ENCODE measurements at regions not wholly inside any gene's neighbourhood (a gene's known extent, or its start where the extent isn't known, plus 50 kb on each side); places are given as distances from the start of the nearest gene placed in this dataset.

DNA sequence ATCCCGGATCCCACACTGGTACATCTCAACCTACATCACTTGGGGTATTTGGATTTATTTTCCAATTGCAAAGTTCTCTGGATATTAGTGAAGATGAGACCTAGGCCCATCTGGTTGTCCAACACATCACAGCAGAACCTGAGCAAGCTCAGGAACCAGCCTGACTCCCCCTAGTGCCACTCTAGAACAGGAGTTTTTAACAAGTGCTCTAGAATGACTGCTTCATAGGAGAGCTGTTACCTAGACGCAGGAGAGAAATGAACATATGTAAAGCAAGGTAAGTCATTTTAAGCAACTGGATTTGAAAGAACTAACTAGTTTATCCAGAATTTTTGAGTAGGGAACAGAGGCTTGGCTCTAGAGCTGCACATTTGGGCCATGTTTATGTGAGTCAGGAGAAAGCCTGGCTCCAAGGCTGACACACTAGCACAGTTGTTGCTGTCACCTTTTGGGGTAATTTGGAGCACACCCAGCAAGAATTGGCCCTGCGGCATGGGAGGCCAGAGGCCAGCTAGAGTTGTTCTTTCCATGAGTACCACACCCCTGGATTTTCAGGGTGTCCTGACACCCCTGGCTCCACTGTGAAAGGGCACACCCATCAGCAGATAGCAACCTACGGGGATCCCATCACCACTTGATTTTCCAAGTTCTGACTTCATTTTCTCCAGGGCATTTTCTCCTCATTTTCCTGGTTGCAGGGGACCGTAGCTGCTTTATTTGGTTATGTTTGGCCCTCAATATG lies 110.9 kb upstream of the LPAR1 start:
- Histone ChIP-seq H3K9me3 (no peaks in the 10 kb centered on the region), H3K27me3 (ENCODE audit: low read depth) (0 out of 2 replicates have a peak, but pooled peaks cover 2% of the 10 kb centered on the region), H3K4me1 (no peaks in the 10 kb centered on the region), H3K4me3 (no peak overlapping the region), H3K36me3 (replicated peaks) (no peaks in the 10 kb centered on the region)
- in situ Hi-C loops (cut with MboI; ENCODE audit: low sequenced_read_pairs): no loop called here
- DNase-seq (ENCODE audit: low spot score in 2 of 2): no peak

DNA sequence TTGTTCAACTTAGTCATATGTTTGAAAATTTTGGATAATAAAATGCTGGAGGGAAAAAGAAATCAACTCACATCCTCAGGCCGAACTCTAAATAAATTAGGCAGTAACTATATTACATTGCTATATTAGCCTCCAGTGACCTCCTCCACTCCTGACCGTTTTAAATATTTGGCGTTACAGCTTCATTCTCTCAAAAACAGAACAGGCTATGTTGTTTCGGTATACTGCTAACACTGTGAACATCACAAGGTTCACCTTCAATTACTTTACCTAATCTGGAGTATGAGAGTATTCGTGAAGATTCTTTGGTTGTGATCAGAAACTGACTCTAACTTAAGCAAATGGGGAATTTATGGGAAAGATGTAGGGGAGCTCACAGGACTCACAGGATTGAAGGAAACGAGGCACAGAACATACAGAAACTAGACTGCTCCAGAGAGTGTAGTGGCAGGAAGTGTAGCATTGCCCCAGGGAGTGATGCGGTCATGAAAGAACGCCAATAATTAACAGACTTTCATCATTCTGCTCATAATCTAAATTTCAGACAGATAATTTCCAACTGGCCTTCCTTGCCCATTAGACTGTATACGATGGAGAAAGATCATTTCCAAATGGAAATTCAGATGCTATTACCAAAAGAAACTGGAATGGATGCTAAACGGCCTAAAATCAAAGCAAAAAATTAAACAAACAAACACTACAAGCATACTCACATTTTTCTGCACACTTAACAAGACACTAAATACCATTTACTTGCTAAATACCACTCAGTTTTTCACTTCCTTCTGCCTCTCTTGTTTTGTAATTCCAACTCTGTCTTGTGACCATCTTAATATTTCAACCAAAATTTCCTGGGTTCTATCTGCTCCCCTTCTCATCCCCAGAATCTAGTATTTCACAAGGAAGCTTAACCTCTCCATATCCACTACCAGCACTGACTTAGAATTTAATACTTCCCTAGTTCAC lies 110.1 kb upstream of the LPAR1 start:
- Histone ChIP-seq H3K36me3 (replicated peaks) (no peaks in the 10 kb centered on the region), H3K4me1 (no peaks in the 10 kb centered on the region), H3K27me3 (ENCODE audit: low read depth) (0 out of 2 replicates have a peak, but pooled peaks cover 2% of the 10 kb centered on the region), H3K4me3 (no peak overlapping the region), H3K9me3 (no peaks in the 10 kb centered on the region)
- in situ Hi-C loops (cut with MboI; ENCODE audit: low sequenced_read_pairs): no loop called here
- DNase-seq (ENCODE audit: low spot score in 2 of 2): no peak

DNA sequence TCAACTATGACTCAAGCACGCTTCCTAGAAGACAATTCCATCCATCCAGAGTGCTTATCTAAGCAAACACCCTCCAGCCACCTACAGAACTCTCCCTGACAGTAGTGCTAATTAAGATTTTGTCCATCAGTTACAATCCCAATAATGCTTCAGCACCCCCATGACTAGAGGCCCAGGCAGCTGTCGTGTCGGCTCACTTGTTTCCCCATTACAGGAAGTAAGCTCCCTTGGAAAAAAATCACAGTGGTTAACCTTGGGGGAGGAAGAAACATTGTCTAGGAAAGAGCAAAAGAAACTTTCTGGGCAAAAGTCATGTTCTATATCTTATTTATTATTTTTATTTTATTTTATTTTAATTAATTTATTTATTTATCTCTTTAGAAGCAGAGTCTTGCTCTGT lies 108.8 kb upstream of the LPAR1 start:
- Histone ChIP-seq H3K9me3 (no peaks in the 10 kb centered on the region), H3K36me3 (replicated peaks) (no peaks in the 10 kb centered on the region), H3K27me3 (ENCODE audit: low read depth) (0 out of 2 replicates have a peak, but pooled peaks cover 2% of the 10 kb centered on the region), H3K4me1 (no peaks in the 10 kb centered on the region), H3K4me3 (no peak overlapping the region)
- DNase-seq (ENCODE audit: low spot score in 2 of 2): no peak
- in situ Hi-C loops (cut with MboI; ENCODE audit: low sequenced_read_pairs): no loop called here

DNA sequence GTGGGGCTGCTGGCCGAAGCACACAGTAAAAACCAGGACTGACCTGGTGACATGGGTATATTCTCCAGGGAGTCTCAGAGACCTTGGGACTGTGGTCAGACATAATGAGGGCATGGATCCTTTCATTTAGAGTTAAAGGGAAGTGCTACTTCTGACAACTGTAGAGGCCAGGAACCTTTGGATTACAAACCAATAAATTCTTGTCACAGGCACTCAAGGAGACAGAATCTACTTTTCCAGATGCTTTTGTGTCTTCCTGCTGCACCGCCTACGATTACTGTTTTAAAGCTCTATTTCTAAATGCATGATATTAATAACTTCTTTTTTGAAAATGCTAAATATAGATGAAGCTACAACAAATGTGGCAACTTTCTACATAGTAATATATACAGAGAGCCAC lies 106.5 kb upstream of the LPAR1 start:
- no peak for DNase-seq (ENCODE audit: low spot score in 2 of 2)
- Histone ChIP-seq H3K36me3 (replicated peaks) (no peaks in the 10 kb centered on the region), H3K9me3 (no peaks in the 10 kb centered on the region), H3K4me1 (no peaks in the 10 kb centered on the region), H3K27me3 (ENCODE audit: low read depth) (0 out of 2 replicates have a peak, but pooled peaks cover 2% of the 10 kb centered on the region), H3K4me3 (no peak overlapping the region)
- in situ Hi-C loops (cut with MboI; ENCODE audit: low sequenced_read_pairs): no loop called here

- H3K36me3 ChIP-seq (replicated peaks): no peaks in the 10 kb centered on the region
- no peak overlapping the region for H3K4me3 ChIP-seq
- in situ Hi-C loops (cut with MboI; ENCODE audit: low sequenced_read_pairs): no loop called here
- DNase-seq (ENCODE audit: low spot score in 2 of 2): no peak
- H3K9me3 ChIP-seq: no peaks in the 10 kb centered on the region
- H3K4me1 ChIP-seq: no peaks in the 10 kb centered on the region
- H3K27me3 ChIP-seq (ENCODE audit: low read depth): no peaks in the 10 kb centered on the region
These were observed 97.9 kb upstream of the LPAR1 start for GRCh38 chr9:111136180-111136579.

DNA sequence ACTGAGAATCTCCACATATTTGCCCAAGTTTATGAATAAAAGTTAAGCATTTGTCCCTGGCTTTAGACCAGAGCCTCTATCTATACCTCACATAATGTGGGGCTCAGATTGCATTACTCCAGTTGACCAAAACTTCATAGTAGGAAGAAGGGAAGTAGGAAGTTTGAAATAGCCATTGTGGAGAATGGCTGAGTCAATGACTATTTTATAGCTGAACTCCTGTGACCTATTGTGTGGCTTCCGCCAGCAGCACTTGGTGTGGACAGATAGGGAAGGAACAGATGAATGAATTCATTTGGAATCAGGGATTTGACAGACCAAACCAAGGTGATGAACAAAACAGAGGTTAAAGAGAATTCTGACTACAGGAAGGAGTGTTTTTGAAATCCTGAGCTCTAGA lies 92.9 kb upstream of the LPAR1 start:
- H3K4me3 ChIP-seq: no peak overlapping the region
- in situ Hi-C loops (cut with MboI; ENCODE audit: low sequenced_read_pairs): no loop called here
- no peak for DNase-seq (ENCODE audit: low spot score in 2 of 2)
- H3K36me3 ChIP-seq (replicated peaks): no peaks in the 10 kb centered on the region
- H3K4me1 ChIP-seq: no peaks in the 10 kb centered on the region
- no peaks in the 10 kb centered on the region for H3K27me3 ChIP-seq (ENCODE audit: low read depth)
- no peaks in the 10 kb centered on the region for H3K9me3 ChIP-seq

- DNase-seq (ENCODE audit: low spot score in 2 of 2): no peak
- in situ Hi-C loops (cut with MboI; ENCODE audit: low sequenced_read_pairs): no loop called here
- Histone ChIP-seq H3K4me3 (no peak overlapping the region), H3K4me1 (no peaks in the 10 kb centered on the region), H3K36me3 (replicated peaks) (no peaks in the 10 kb centered on the region), H3K9me3 (no peaks in the 10 kb centered on the region), H3K27me3 (ENCODE audit: low read depth) (no peaks in the 10 kb centered on the region)
These were observed 82.3 kb upstream of the LPAR1 start for GRCh38 chr9:111120526-111120925.

DNA sequence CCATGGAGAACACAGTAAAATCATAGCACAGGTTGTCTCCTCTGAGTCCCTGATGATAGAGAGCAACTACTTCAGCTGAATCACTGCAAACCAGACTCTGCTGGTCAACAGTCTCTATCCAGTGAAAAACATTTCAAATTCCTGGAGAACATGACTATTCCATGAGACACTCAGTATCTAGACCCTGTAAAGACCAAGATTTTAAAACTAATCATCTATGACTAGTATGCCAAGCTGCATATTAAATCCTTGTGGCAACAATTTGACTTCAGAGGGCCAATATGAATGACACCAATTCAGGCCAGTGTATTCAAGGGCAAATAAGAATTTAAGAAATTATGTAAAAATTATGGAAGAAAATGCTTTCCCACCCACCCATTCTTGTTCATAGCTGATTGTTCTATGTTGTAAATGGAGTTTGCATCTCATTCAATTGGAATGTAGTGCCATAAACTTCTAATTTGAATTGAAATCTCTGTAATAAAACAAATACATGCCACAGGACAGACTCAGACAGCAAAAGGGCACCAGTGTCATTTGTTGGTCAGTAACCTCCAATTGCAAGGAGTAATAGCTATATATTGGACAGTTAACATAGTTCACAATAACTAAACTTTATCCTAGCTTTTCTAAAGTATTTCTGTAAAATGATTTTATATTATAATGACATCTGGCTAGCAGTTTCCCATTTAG lies 80.1 kb upstream of the LPAR1 start:
- Histone ChIP-seq H3K4me1 (no peaks in the 10 kb centered on the region), H3K4me3 (no peak overlapping the region), H3K9me3 (no peaks in the 10 kb centered on the region), H3K27me3 (ENCODE audit: low read depth) (no peaks in the 10 kb centered on the region), H3K36me3 (replicated peaks) (no peaks in the 10 kb centered on the region)
- no peak for DNase-seq (ENCODE audit: low spot score in 2 of 2)
- in situ Hi-C loops (cut with MboI; ENCODE audit: low sequenced_read_pairs): no loop called here

DNA sequence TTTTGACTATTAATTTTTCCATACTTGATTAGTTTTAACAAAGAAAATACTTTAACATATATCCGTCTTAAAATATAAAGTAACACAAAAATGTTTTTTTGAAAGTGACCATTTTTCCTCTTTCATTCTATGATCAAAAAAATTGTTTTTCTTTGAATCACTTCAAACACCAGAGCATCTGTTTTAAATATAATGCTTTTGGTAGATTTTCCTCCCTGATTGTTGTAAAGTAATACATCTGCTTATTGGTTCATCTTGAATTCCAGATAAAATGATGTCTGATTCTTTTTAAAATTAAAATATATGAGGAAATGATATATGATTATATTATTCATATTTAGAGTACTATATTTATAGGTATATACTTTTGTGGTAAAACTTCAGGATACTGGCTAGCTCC lies 76.2 kb upstream of the LPAR1 start:
- Histone ChIP-seq H3K9me3 (no peaks in the 10 kb centered on the region), H3K4me1 (no peaks in the 10 kb centered on the region), H3K27me3 (ENCODE audit: low read depth) (no peaks in the 10 kb centered on the region), H3K36me3 (replicated peaks) (no peaks in the 10 kb centered on the region), H3K4me3 (no peak overlapping the region)
- in situ Hi-C loops (cut with MboI; ENCODE audit: low sequenced_read_pairs): no loop called here
- DNase-seq (ENCODE audit: low spot score in 2 of 2): no peak

DNA sequence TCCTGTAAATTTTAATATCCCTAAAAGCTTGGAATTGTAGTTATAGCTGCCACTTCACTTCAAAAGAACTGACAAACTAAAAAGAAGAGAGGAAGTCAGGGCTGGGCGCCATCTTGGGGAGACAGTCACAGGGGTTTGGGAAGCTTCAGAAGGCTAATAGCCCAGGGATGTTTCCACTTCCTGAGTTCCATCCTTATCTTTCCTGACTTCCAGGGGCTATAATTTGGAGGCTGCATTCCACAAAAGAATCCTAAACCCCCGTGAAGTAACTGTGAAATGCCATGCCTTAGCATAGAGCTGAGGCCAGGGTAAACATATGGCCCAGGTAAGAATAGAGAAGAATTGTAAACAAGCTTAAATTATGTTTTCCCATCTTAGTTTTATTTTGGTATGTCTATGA lies 75.4 kb upstream of the LPAR1 start:
- in situ Hi-C loops (cut with MboI; ENCODE audit: low sequenced_read_pairs): no loop called here
- H3K4me3 ChIP-seq: no peak overlapping the region
- no peaks in the 10 kb centered on the region for H3K4me1 ChIP-seq
- no peaks in the 10 kb centered on the region for H3K27me3 ChIP-seq (ENCODE audit: low read depth)
- H3K36me3 ChIP-seq (replicated peaks): no peaks in the 10 kb centered on the region
- H3K9me3 ChIP-seq: no peaks in the 10 kb centered on the region
- DNase-seq (ENCODE audit: low spot score in 2 of 2): no peak

DNA sequence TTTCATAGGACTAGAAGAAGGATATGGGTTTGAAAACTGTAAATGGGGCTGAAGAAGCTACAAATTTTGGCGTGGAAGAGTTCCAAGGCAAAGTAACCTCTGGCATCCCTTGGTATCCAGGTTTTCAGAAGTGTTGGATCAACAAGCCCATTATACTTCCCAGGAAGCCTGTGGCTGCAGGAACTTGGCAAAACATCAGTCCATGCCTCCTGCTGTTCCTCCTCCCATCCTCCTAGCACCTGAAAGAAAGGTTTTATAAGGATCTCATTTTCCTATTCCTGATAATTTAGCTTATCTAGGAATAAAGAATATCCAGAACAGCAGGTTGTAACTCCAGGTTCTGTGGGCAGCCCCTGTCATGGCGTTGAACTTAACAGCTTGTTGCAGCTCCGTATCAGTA lies 72.5 kb upstream of the LPAR1 start:
- in situ Hi-C loops (cut with MboI; ENCODE audit: low sequenced_read_pairs): no loop called here

GRCh38 chr9:111108946-111109345 lies 70.7 kb upstream of the LPAR1 start:
- H3K4me1 ChIP-seq: no peaks in the 10 kb centered on the region
- DNase-seq (ENCODE audit: low spot score in 2 of 2): no peak
- H3K27me3 ChIP-seq (ENCODE audit: low read depth): no peaks in the 10 kb centered on the region
- no peak overlapping the region for H3K4me3 ChIP-seq
- H3K36me3 ChIP-seq (replicated peaks): no peaks in the 10 kb centered on the region
- in situ Hi-C loops (cut with MboI; ENCODE audit: low sequenced_read_pairs): no loop called here
- H3K9me3 ChIP-seq: no peaks in the 10 kb centered on the region

More for the DNA sequence above, 72.5 kb upstream of the LPAR1 start:
- Histone ChIP-seq H3K36me3 (replicated peaks) (no peaks in the 10 kb centered on the region), H3K27me3 (ENCODE audit: low read depth) (no peaks in the 10 kb centered on the region), H3K4me1 (no peaks in the 10 kb centered on the region), H3K9me3 (no peaks in the 10 kb centered on the region), H3K4me3 (no peak overlapping the region)
- no peak for DNase-seq (ENCODE audit: low spot score in 2 of 2)

DNA sequence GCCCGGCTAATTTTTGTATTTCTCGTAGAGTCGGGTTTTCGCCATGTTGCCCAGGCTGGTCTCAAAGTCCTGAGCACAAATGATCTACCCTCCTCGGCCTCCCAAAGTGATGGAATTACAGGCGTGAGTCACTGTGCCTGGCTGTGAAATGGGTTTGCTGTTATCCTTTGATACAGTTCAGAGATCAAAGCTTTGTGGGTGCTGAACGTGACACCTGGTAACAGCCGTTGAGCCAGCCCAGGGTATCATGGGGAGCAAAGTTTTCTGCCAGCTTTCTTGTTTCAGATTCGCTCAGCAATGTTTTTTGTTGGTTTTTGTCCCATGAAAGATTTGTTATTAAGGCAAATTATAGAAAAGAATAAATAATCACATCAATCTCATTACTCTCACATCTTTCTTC lies 68.9 kb upstream of the LPAR1 start:
- no peak for DNase-seq (ENCODE audit: low spot score in 2 of 2)
- H3K27me3 ChIP-seq (ENCODE audit: low read depth): no peaks in the 10 kb centered on the region
- in situ Hi-C loops (cut with MboI; ENCODE audit: low sequenced_read_pairs): no loop called here
- no peak overlapping the region for H3K4me3 ChIP-seq
- H3K36me3 ChIP-seq (replicated peaks): no peaks in the 10 kb centered on the region
- H3K9me3 ChIP-seq: no peaks in the 10 kb centered on the region
- no peaks in the 10 kb centered on the region for H3K4me1 ChIP-seq

- Histone ChIP-seq H3K4me1 (no peaks in the 10 kb centered on the region), H3K4me3 (no peak overlapping the region), H3K9me3 (no peaks in the 10 kb centered on the region), H3K36me3 (replicated peaks) (no peaks in the 10 kb centered on the region), H3K27me3 (ENCODE audit: low read depth) (no peaks in the 10 kb centered on the region)
- in situ Hi-C loops (cut with MboI; ENCODE audit: low sequenced_read_pairs): no loop called here
- DNase-seq (ENCODE audit: low spot score in 2 of 2): no peak
These were observed 67.9 kb upstream of the LPAR1 start for GRCh38 chr9:111106202-111106601.

All from HAP-1 (cell line).